COLO829 (cell line): ENCODE measurements at regions not wholly inside any gene's neighbourhood (a gene's known extent, or its start where the extent isn't known, plus 50 kb on each side); places are given as distances from the start of the nearest gene placed in this dataset.
"Not testable (repeated sequence)": the region's sequence is repeated elsewhere in the genome, so short reads cannot be mapped to it uniquely, and the experiment has no call there.

Source experiments
- DNase-seq: peaks from one replicate; pipeline ENCODE4 v3.0.0; 2012; ENCODE audit warnings: low spot score

DNA sequence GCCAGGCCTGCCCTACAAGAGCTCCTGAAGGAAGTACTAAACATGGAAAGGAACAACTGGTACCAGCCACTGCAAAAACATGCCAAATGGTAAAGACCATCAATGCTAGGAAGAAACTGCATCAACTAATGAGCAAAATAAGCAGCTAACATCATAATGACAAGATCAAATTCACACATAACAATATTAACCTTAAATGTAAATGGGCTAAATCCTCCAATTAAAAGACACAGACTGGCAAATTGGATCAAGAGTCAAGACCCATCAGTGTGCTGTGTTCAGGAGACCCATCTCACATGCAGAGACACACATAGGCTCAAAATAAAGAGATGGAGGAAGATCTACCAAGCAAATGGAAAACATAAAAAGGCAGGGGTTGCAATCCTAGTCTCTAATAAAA, 119.0 kb upstream of the CARMIL1 start:
- not testable (repeated sequence) for DNase-seq

DNA sequence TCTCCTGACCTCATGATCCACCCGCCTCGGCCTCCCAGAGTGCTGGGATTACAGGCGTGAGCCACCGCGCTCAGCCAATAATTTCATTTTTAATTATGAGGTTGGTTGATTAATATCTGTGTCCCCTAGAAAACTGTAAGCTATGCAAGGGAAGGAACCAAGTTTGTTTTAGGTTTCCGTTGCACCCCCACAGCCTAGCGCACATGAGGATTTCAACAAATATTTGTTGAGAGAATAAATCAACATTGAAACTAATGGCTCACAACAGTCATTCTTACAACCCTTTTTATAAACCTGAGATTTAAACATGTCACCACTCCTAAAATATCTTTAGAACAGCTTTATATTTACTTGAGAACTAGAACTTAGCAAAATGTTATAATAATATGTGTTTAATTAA, 114.0 kb upstream of the CARMIL1 start:
- no peak for DNase-seq

DNA sequence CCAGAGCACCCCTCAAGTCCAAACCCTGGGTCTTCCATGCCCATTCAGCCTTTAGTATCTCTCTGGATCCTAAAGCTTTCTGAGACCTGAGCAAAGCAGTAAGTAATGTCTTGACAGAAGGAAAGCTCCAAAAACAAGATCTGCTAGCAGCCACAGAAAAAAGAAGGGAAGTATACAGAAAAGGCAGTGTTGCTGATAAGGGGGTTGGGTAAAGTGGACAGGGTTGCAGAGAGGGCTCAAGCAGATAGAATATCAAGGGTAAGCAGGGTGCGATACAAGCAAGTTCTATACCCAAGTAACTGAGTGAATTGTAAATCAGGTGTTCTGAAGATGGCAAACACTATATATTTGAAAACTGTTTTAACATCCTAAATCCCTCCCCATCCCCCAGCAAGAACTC, 113.4 kb upstream of the CARMIL1 start:
- DNase-seq, result no peak

DNA sequence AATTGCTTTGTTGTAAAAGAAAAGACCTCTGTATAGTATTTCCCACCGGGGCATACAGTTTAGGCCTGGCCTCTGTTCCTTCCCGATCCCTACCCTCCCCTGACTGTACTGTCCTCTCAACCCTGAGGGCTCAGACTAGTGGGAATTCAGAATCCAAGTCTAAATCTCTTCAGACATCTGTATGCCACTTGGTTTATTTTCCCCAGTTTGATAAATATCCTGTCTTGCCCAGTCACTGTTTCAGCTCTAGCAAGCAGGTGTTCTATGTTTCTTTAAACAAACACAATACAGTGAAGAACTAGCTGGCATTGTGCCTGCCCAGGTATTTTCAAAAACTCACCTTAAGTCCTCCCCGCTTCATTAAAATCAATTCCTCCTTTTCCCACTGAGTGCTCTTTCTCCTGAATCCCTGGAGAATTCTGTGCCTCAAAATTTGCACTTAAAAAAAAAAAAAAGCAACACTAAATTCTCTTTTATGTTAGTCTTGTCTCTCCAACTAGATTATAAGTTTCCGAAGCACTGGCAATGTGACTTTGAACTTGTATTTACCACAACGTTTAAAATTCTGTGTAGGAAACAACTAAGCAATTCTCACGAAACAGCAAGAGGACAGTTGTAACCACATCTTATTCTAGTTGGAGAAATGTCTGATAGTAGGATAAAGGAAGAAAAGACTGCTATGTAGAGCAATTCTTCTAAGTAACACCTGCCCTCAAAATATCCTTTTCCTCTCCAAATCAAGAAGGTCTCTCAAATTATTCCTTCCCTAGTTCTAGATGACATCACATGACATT, 112.0 kb upstream of the CARMIL1 start:
- no peak for DNase-seq

DNA sequence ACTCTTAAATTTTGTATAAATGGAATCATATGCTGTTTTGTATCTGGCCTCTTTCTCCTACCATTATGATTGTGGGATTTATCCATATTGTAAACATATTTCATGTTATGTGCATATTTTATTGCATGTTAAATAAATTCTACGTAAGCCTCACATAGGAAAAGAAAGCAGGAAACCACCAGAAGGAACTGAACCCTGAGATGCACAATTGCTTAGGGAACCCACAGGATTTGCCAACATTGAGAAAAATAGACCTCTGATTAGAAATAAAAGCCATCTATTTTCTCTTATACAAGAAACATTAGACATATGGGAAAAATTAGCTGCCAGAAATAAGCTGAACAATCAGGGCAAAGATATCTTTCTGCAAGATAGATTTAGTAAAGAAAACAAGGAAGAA, 111.2 kb upstream of the CARMIL1 start:
- no peak for DNase-seq

DNA sequence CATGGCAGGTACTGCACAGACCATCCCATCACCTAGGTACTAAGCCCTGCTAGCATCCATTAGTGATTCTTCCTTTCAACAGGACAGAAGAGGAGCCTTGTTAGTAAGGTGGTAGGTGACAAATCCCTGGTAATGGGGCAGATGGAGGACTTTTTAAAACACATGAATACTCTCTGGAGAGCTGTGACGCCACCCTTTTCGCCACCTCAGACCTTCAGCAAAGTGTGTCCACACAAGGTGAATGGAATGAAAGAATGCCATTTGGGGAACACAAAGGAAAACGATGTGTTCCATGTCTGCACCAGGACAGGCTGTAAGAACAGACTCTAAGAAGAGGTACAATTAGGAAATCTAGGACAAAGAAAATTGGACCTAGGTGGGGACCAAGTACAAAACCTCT, 110.5 kb upstream of the CARMIL1 start:
- DNase-seq, result no peak

DNA sequence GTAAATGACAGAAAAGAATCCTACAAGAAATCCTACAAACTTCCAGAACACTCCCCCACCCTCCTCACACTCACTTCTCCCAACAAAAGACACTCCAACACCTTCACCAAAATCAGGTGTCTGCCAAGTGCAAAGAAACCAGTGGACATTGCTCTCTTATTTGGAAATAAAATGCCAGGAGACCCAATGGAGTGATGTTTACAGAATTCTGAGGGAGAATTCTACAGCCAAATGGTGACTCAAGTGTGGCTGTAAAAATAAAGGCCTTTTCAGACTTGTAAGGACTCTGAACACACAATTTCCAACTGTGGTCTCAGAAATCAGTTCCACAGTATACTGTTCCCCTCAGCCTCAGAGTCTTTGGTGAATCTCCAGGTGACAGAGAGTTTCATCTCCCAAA, 109.6 kb upstream of the CARMIL1 start:
- no peak for DNase-seq

DNA sequence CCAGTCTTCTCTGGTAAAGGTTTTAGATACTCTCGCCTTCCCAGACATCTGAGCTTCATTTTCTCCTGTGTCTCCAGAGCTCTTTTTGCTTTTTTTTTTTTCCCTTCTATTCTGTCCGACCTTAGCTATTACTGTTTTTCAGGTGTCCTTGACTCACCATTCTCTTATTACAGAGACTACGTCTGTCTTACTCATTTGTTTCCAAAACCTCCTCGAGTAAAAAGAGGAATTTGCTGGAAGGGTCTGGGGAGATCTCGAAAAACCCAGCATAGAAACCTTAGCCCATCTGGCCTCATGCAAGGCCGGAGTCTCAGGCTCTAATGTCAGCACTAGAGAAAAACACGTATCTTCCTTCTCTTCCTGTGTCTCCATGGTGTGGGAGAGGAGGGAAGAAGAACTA, 109.2 kb upstream of the CARMIL1 start:
- DNase-seq, result no peak

DNA sequence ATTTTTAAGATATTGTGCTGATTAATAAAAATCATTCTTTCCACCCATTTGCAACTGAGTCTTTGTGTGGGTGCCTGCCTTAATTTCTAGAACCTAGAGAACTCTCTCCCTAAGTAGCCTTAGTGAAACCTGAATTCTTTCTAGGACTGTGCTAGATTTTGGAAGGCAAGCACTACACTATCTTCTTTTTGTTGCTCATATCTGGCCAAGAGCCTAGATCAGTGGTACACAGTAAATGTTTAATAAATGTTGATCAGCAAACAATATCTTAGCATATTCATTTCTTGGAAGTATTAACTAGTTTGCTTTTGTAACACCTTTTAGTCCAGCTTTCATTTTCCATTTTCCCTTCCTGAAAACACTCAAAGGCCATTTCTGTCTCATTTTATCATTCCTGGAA, 108.5 kb upstream of the CARMIL1 start:
- DNase-seq, result no peak

DNA sequence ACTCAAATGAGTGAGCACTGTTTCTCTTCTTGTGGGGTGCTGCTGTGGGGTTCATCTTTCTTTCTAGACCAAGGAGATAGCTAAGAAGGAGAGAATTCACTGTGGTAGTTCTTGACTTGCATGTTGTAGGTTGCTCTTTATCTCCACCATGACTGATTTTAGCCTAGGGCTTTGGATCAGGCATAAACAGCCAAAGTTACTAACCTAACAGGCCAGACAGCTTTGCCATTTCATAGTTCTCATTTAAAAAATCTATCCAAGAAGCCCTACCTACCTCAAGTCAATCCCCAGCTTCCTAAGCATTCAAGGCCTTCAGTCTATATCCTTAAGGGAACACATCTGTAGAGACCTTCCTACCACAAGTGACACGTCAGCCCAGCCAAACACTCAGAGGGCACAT, 107.9 kb upstream of the CARMIL1 start:
- no peak for DNase-seq

DNA sequence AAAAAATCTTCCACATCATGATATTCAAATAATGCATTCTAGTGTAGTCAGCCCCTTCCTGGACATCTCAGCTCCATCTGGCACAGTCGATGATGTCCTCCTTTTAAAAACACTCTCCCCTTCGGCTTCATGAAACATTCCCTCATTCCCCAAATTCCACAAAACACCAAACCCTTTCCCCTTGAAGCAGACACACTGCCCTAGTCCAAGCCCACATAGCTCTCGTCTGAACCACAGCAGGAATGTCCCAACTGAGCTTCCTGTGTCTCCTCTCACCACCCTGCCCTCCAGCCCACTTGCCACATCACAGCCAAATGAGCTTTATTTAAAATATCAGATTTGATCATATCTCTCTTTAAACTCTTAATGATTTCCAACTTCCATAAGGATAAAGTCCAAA, 106.4 kb upstream of the CARMIL1 start:
- no peak for DNase-seq

DNA sequence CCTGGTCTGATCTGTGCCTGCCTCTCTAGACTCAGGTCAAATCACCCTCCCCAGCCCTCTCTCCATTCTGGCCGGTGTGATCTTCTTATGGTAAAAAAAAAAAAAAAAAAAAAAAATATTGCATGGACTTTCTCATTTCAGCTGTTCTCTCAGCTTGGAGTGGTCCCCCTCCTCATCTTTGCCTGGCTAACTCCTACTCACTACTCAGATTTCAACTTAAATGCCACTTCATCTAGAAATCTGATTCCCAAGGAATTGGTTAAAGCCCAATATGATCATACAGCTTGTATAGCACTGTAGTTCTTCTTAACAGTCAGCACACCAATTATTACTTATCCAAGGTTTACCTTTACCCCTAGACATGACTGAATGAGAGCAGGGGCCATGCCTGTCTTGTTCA, 105.9 kb upstream of the CARMIL1 start:
- no peak for DNase-seq

DNA sequence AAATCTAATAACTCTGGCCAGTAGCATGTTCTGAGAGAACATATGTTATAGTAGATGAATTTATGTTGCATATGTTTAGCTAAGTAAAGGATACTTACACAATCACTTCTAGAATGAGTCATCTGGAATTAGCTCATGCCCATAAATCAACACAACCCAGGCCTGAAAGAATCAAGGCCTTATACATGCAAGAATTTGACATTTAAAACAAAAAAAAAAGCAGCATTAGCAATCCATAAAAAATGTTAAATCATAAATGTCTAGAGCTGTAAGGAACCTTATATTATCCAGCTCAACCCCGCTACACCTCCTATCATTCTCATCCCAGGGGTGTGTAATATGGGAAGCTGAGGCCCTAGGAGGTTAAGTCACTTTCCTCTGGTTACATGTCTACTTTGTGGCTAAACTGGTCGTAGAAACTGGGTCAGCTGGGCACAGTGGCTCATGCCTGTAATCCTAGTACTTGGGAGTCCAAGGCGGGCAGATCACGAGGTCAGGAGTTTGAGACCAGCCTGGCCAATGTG, 105.2 kb upstream of the CARMIL1 start:
- peak; percentile 95 for DNase-seq

DNA sequence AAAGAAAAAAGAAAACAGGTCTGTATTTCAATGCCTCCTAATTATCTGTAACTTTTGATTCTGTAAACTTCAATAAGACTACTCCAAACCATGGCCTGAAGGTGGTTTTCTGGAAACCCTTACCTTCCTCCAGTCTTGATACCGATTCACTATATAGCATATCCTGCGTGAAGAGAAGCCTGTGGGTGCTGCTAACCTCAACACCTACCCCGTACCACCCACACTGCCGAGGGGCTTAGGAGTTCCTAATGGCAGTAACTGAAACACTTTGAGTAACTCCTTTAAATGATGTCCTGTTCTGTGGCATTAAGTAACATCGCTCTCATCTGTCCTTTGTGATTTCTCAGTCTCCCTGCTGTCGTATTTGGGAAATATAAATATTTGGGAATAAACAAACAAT, 104.5 kb upstream of the CARMIL1 start:
- DNase-seq, result no peak

DNA sequence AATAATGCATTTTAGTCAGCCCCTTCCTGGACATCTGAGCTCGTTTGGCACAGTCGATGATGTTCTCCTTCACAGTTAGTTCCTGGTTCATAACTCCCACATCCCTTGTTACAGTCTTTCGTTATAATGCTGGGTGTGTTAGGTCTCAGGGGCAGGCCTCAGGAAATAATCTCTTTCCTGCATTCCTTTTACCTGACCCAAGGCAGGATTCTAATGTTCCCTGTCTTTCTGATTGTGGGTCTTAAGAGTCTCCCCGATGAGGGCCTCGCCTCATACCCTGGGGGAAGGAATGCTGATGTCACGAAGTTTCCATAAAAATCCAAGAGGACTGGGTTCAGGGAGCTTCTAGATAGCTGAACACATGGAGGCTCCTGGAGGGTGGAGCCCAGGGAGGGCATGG, 104.0 kb upstream of the CARMIL1 start:
- DNase-seq, result no peak

DNA sequence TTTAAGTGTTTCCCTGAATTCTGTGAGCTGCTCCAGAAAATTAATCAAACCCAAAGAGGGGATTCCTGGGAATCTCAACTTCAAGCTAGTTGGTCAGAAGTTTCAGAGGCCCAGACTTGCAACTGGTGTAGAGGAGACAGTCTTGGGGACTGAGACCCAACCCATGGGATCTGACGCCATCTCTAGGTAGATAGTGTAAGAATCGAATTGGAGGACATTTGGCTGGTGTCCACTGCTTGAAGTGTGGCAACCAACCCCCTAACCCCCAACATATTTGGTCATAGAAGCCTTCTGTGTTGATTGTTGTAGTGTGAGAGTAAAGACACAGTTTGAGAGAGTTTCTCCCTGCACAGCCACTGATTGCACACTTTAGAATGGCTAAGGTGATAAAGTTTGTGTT, 103.5 kb upstream of the CARMIL1 start:
- DNase-seq, result no peak

DNA sequence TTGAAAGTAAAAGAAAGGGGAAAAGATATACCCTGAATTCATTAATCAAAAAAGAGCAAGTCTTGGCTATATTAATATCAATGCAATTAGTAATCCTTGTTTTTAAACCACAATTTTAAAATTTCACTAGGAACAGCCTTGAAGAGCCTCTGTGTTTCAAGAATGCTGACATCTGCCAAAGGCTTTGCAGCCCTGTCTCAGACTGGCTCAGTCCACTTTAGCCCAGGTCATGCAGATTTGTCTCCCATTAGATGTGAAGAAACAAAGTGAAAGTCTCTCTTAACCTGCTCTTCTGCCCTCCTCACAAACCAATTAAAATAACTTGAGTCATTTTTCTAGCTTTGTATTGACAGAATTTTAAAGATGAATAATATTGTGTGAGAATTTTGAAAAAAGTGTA, 102.7 kb upstream of the CARMIL1 start:
- no peak for DNase-seq

DNA sequence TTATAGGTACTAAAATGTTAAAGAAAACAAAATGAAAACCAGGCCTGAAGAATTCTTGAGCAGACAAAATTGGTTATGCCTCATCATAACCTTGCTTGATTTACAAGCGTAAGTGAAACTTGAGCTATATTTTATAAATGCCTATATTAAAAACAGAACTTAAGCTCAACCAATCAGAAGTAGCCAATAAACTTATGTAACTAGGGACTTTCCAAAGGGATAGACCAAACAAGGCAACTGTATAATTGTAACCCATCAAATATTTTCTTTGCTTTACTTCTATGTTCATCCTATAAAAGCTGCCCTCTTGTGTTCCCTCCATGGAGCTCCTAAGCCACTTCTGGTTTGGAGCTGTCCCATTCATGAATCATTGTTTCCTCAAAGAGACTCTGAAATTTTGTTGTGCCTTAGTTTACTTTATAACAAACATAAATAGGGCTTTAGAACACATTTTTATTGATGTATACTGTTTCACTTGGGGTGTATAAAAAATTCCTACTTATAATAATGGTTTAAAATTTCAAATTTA, 101.6 kb upstream of the CARMIL1 start:
- no peak for DNase-seq

DNA sequence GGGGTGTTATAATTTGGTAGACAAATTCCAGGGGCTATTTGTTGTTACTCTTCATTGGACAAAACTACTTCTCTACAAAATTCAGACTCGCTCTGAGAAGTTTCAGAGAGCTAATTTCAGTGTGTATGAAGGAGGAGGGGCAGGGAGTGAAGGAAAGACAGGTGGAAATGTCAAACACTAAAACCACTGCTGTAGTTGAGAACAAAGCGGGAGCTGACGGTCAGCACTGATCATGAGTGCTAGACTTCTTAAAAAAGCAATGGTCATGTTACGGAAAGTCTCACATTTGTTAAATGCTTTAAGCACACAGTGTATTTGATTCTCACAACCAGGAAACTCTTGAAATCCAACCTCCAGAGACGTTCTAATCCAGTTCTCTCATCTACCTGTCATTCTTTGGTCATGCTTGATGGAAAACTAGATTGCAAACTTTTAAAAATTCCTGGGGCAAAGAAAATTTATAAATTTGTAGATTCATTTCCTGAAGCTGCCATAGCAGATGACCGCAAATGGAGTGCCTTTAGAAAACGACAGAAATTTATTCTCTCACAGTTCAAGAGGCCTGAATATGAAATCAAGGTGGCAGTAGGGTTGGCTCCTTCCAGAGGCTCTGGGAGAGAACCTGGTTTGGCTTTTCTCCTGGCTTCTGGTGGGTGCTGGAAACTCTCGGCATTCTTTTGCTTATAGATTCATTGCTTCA, 100.7 kb upstream of the CARMIL1 start:
- no peak for DNase-seq

DNA sequence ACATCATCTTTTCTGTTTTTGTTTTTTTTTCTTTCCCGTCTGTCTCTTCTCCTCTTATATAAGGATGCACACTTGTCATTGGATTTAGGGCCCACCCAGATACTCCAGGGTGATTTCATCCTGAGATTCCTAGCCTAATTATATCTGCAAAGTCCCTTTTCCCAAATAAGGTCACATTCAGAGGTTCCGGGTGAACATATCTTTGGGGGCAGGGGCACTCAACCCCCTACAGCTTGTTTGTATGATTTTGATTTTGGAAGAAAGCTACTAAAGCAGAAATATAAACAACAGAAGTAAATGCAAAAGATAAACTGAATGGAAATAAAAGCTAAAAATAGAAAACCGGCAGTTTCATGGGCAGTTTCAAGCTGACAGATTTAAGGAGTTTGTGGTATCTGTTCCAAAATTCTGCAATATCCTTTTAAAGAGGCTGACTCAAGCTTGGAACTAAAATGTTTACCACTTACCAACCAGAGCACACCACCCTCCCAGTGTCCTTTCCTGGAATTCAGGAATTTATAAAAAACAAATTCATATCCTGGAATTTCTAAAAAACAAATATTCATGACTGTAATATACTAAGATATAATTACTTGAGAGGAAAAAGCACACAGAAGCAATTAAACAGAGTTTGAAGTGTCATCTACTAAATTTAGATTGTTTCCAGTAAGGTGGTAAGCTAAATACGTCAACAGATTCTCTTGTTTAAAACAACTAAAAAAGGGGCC, 100.0 kb upstream of the CARMIL1 start:
- DNase-seq, result no peak

DNA sequence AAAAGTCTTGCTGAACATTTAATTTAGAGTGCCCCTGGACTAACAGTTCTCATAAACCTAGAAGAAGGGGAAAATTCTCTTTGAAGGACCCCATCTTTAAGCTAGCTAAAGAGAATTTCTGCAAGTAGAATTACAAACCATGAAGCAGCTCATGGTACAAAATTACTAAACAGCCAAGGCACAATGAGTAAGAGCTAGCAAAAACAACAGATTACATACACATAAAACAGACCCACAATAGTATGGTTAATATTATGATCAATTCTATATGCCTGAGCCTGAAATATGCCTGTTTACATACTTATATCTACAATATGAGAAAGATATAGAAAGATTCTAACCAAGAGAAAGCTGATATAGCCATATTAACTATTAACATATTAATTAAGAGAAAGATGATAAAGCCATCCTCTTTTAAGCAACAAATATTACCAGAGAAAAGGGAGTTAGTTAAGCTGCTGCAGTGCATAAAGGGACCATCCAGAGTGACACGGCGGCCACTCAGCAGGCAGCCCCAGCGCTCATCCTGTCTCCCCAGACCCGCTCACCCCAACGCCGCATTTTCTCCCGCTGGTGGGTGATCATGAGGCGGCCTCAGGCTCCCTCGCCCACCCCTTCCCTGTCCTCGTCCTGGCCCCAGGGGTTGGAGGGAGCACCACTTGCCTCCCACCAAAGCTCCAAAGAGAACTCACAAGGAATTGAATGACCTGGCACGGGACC, 98.4 kb upstream of the CARMIL1 start:
- DNase-seq, result no peak

DNA sequence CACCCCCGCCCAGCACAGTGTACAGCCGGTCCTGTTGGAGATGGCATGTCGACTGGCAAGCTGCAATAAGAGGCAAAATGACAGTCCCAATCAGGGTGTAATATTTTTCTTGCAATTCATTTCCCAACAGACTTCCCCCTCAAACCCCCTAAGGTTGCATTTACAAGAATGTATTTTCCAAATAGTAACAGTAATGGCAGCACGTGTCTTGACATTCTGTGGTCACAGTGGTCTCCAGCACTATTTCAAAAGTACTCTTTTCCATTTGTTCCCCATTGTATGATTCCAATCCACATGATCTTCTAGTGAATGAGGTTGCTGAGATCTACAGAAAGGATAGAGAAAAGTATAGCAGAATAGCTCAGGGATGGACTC, 97.8 kb upstream of the CARMIL1 start:
- DNase-seq, result no peak
